ENCODE measurements at regions not wholly inside any gene's neighbourhood (a gene's known extent, or its start where the extent isn't known, plus 50 kb on each side); places are given as distances from the start of the nearest gene placed in this dataset.
"Not testable (repeated sequence)": the region's sequence is repeated elsewhere in the genome, so short reads cannot be mapped to it uniquely, and the experiment has no call there.

DNA sequence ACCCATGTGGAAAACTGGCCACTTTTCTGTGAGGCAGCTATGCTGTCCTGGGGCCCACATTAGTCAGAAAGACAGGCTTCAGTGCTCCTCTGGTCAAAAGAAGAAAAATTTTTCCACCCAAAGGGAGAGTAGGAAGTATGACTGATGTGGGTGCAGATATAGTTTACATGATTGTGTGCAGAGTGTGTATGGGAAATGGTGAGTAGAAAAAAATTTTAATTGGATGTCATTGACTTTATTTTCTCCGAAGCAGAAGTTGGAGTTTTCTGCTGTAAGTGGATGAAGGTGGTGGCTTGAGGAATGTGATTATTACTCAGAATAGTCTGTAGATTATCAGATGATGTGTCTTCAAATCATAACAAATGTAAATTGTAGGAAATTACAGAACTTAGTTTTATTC lies 241.5 kb upstream of the IGFBP7 start:
- no peaks in the 10 kb centered on the region for H3K9me3 ChIP-seq
- no peak overlapping the region for H3K4me3 ChIP-seq
- no peak overlapping the region for H3K27ac ChIP-seq
- no peaks in the 10 kb centered on the region for H3K27me3 ChIP-seq (replicated peaks; ENCODE audit: insufficient read depth)
- ATAC-seq (ENCODE audit: insufficient number of reproducible peaks, low FRiP score, low read depth): no peak
- TF ChIP-seq, protein P1, sequence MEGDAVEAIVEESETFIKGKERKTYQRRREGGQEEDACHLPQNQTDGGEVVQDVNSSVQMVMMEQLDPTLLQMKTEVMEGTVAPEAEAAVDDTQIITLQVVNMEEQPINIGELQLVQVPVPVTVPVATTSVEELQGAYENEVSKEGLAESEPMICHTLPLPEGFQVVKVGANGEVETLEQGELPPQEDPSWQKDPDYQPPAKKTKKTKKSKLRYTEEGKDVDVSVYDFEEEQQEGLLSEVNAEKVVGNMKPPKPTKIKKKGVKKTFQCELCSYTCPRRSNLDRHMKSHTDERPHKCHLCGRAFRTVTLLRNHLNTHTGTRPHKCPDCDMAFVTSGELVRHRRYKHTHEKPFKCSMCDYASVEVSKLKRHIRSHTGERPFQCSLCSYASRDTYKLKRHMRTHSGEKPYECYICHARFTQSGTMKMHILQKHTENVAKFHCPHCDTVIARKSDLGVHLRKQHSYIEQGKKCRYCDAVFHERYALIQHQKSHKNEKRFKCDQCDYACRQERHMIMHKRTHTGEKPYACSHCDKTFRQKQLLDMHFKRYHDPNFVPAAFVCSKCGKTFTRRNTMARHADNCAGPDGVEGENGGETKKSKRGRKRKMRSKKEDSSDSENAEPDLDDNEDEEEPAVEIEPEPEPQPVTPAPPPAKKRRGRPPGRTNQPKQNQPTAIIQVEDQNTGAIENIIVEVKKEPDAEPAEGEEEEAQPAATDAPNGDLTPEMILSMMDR (IDR thresholded peaks at IDR 0.05): no peak
- no peak for DNase-seq (ENCODE audit: low spot score)
- no peaks in the 10 kb centered on the region for H3K36me3 ChIP-seq
- H3K4me1 ChIP-seq (ENCODE audit: control insufficient read depth in 1 of 2, low read depth in 2 of 2): no peaks in the 10 kb centered on the region

DNA sequence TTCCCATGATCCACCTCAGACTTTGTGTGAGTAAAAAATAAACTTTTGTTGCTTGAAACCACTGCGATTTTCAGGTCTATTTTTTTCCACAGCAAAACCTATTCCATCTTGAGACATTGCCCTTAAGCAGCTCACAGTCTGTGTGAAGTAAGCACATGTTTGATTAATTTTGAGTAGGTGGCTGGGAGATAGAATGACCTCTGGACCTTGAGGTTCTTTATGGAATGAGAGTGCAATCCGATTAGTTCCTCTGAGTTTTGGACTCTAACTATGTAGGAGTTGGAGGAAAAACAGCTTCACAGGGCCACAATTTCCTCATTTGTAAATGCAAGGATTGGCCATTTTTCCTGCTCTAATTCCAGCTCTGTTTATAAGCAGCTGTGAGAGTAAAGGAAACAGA lies 234.1 kb upstream of the IGFBP7 start:
- Histone ChIP-seq H3K9me3 (no peaks in the 10 kb centered on the region), H3K4me3 (no peak overlapping the region), H3K4me1 (ENCODE audit: control insufficient read depth in 1 of 2, low read depth in 2 of 2) (peaks cover 3 to 11% of the 10 kb centered on the region in 2 donors), H3K27ac (no peak overlapping the region), H3K27me3 (replicated peaks; ENCODE audit: insufficient read depth) (no peaks in the 10 kb centered on the region), H3K36me3 (no peaks in the 10 kb centered on the region)
- DNase-seq (ENCODE audit: low spot score): no peak
- TF ChIP-seq, protein P1 (IDR thresholded peaks at IDR 0.05): no peak
- no peak for ATAC-seq (ENCODE audit: insufficient number of reproducible peaks, low FRiP score, low read depth)

DNA sequence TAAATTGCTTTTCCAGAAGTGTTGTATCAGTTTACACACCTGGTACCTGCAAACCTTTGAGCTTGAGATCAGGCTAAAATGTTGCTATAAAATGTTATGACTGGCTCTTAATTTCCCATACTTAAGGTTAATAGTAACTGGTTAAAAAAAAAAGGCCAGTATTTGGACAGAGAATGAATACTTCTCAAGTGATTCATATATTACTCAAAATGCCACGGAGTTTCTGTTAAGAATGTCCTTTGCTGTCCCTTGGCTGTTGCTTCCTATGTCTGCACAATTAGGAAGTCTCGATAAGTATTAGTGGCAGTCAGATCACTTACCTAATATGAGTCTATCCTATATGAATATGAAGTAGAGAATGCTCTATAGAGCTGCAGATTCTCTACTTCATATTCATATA lies 232.2 kb upstream of the IGFBP7 start:
- no peaks in the 10 kb centered on the region for H3K36me3 ChIP-seq
- ATAC-seq (ENCODE audit: insufficient number of reproducible peaks, low FRiP score, low read depth): no peak
- H3K4me1 ChIP-seq (ENCODE audit: control insufficient read depth in 1 of 2, low read depth in 2 of 2): peaks cover 3 to 11% of the 10 kb centered on the region in 2 donors
- no peaks in the 10 kb centered on the region for H3K9me3 ChIP-seq
- TF ChIP-seq, protein P1 (IDR thresholded peaks at IDR 0.05): no peak
- DNase-seq (ENCODE audit: low spot score): no peak
- no peak overlapping the region for H3K27ac ChIP-seq
- H3K4me3 ChIP-seq: no peak overlapping the region
- H3K27me3 ChIP-seq (replicated peaks; ENCODE audit: insufficient read depth): no peaks in the 10 kb centered on the region

DNA sequence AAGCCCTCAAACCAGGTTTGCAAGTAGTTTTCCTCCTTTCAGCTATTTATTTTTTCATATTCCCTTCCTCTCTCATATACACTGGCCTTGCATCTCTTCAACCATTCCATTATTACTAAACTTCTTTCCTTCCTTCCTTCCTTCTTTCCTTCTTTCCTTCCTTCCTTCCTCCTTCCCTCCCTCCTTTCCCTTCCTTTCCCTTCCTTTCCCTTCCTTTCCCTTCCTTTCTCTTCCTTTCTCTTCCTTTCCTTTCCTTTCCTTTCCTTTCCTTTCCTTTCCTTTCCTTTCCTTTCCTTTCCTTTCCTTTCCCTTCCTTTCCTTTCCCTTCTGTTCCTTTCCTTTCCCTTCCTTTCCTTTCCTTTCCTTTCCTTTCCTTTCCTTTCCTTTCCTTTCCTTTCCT lies 228.7 kb upstream of the IGFBP7 start:
- peaks cover 3 to 11% of the 10 kb centered on the region in 2 donors for H3K4me1 ChIP-seq (ENCODE audit: control insufficient read depth in 1 of 2, low read depth in 2 of 2)
- not testable (repeated sequence) for H3K27ac ChIP-seq; DNase-seq (ENCODE audit: low spot score); H3K4me3 ChIP-seq; H3K27me3 ChIP-seq (replicated peaks; ENCODE audit: insufficient read depth); ATAC-seq (ENCODE audit: insufficient number of reproducible peaks, low FRiP score, low read depth); H3K36me3 ChIP-seq; H3K9me3 ChIP-seq

DNA sequence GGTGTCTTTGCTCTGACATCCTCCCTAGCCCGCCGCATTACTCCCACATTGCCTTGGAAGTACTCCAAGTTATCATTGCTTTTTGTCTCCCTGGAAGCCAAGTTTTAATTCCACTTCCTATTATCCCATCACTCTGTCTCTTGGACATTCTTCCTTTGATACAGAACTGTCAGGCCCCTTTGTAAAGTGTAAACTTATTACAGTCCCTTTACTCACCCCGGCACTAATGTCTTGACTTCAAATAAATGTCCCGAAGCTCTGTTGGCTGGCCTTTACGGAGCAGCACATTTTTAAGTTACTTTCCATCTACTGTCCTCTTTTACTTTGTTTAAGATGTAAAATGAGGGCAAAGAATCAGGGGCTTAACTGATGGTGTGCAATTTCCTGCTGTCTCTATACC lies 223.5 kb upstream of the IGFBP7 start:
- Histone ChIP-seq H3K4me3 (no peak overlapping the region), H3K27me3 (replicated peaks; ENCODE audit: insufficient read depth) (no peaks in the 10 kb centered on the region), H3K27ac (no peak overlapping the region), H3K9me3 (no peaks in the 10 kb centered on the region), H3K4me1 (ENCODE audit: control insufficient read depth in 1 of 2, low read depth in 2 of 2) (no peaks in the 10 kb centered on the region), H3K36me3 (no peaks in the 10 kb centered on the region)
- TF ChIP-seq, protein P1 (IDR thresholded peaks at IDR 0.05): no peak
- ATAC-seq (ENCODE audit: insufficient number of reproducible peaks, low FRiP score, low read depth): no peak
- no peak for DNase-seq (ENCODE audit: low spot score)

DNA sequence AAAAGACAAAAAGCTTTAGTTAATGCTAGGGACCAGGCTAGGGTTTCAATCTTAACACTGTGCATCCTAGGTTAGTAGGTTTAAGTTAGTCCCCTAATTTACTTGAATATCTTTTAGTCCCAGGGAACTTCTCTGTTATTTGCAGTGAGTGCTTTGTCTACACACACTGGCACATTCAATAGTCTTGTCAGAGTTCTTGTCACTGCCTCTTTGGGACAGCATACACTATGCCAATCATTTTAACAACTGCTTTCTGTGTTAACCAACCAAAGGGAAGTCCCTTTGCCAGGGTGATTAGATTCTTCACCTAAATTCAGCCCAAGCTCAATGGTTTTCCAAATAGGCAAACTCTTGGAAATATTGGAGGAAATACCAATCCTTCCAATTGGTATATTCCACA lies 221.8 kb upstream of the IGFBP7 start:
- TF ChIP-seq, protein P1 (IDR thresholded peaks at IDR 0.05): no peak
- Histone ChIP-seq H3K4me1 (ENCODE audit: control insufficient read depth in 1 of 2, low read depth in 2 of 2) (no peaks in the 10 kb centered on the region), H3K27ac (no peak overlapping the region), H3K4me3 (no peak overlapping the region), H3K27me3 (replicated peaks; ENCODE audit: insufficient read depth) (no peaks in the 10 kb centered on the region), H3K36me3 (no peaks in the 10 kb centered on the region), H3K9me3 (no peaks in the 10 kb centered on the region)
- DNase-seq (ENCODE audit: low spot score): no peak
- ATAC-seq (ENCODE audit: insufficient number of reproducible peaks, low FRiP score, low read depth): no peak

Data from thoracic aorta (tissue), 2 donors.